Brain microvascular endothelial cell (primary cell): ENCODE measurements at regions not wholly inside any gene's neighbourhood (a gene's known extent, or its start where the extent isn't known, plus 50 kb on each side); places are given as distances from the start of the nearest gene placed in this dataset.

ENCODE experiments used
- DNase-seq: peaks from one replicate; pipeline ENCODE4 v3.0.0-alpha.2; 2020
- H3K27ac ChIP-seq: fragments of 250-450 bp; sonication (Bioruptor Pico); 2 replicates; pipeline ENCODE4 v1.5.1; 2020; ENCODE audit warnings: mild to moderate bottlenecking, moderate library complexity
- H3K27me3 ChIP-seq: fragments of 250-450 bp; sonication (Bioruptor Pico); replicated peaks from 2 replicates; pipeline ENCODE4 v1.5.1; 2020; ENCODE audit warnings: mild to moderate bottlenecking
- H3K36me3 ChIP-seq: fragments of 250-450 bp; sonication (Bioruptor Pico); replicated peaks from 2 replicates; pipeline ENCODE4 v1.5.1; 2020; ENCODE audit warnings: mild to moderate bottlenecking
- H3K4me3 ChIP-seq: 2 replicates; pipeline ENCODE4 v1.5.1; 2011; ENCODE audit warnings: low read depth, mild to moderate bottlenecking, control low read depth, low read length, moderate library complexity
- in situ Hi-C: cut with HindIII; loops from 2 replicates; pipeline ENCODE4 v1.10.0; 2017; ENCODE audit warnings: low sequenced_read_pairs, low pct_ligation_motif_present
- TF ChIP-seq, protein P1 (sequence below): IDR thresholded peaks from 2 replicates; pipeline ENCODE4 v1.5.1; 2011; ENCODE audit warnings: low read depth, mild to moderate bottlenecking, moderate library complexity, low read length, control low read depth, inconsistent platforms; ENCODE audit errors: missing control alignments

DNA sequence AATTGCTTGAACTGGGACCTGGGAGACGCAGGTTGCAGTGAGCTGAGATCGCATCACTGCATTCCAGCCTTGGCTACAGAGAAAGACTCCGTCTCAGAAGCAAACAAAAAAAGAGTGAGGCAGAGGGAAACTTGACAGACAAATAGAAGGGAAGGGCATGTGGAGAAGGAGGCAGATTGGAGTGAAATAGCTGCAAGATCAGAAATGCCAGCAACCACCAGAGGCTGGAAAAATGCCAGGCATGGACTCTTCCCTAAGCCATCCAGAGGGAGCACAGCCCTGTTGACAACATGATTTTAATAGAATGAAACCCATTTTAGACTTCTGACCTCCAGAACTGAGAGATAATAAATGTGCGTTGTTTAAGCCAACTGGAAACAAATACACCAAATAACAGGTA is 447.2 kb upstream of the SPHKAP start:
- Histone ChIP-seq H3K4me3 (no peak overlapping the region), H3K36me3 (no peaks in the 10 kb centered on the region), H3K27ac (no peak overlapping the region), H3K27me3 (no peaks in the 10 kb centered on the region)
- in situ Hi-C loops = no loop called here
- no peak for DNase-seq
- TF ChIP-seq, protein P1, sequence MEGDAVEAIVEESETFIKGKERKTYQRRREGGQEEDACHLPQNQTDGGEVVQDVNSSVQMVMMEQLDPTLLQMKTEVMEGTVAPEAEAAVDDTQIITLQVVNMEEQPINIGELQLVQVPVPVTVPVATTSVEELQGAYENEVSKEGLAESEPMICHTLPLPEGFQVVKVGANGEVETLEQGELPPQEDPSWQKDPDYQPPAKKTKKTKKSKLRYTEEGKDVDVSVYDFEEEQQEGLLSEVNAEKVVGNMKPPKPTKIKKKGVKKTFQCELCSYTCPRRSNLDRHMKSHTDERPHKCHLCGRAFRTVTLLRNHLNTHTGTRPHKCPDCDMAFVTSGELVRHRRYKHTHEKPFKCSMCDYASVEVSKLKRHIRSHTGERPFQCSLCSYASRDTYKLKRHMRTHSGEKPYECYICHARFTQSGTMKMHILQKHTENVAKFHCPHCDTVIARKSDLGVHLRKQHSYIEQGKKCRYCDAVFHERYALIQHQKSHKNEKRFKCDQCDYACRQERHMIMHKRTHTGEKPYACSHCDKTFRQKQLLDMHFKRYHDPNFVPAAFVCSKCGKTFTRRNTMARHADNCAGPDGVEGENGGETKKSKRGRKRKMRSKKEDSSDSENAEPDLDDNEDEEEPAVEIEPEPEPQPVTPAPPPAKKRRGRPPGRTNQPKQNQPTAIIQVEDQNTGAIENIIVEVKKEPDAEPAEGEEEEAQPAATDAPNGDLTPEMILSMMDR = no peak

DNA sequence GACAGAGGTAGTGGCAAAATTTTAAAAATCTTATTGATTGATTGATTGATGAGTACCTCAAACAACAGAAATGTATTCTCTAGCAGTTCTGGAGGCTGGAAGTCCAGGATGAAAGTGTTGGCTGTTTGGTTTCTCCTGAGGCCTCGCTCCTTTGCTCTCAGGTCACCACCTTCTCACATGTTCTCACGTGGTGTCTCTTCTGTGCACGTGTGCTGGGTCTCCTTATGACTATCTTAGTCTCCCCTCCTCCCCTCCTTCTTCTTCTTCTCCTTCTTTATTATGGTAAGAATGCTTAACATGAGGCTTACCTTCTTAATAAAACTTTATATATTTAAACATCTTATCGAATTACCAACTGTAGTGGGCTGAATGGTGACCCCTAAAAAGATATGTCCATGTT is 446.0 kb upstream of the SPHKAP start:
- no peak overlapping the region for H3K27ac ChIP-seq
- in situ Hi-C loops = no loop called here
- TF ChIP-seq, protein P1 = no peak
- no peak for DNase-seq
- H3K36me3 ChIP-seq = no peaks in the 10 kb centered on the region
- no peak overlapping the region for H3K4me3 ChIP-seq
- no peaks in the 10 kb centered on the region for H3K27me3 ChIP-seq

DNA sequence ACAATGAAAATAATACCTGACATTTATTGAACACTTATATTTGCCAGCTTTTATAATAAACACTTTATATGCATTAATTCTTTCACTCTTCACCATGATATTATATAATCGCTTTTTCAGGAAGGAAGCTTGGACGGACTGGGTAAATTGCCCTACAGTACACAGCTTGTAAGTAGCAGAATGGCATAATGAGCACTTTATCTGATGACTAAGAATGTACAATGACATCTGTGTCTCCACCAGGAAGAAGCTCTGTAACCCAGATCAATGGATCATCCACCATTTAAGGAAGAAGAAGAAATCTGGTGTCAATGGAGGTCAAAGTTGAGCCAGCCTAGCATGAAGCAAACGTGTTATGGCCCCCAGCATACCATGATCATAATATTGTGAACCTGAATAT is 444.0 kb upstream of the SPHKAP start:
- in situ Hi-C loops = no loop called here
- Histone ChIP-seq H3K36me3 (no peaks in the 10 kb centered on the region), H3K27me3 (no peaks in the 10 kb centered on the region), H3K27ac (no peak overlapping the region), H3K4me3 (no peak overlapping the region)
- no peak for DNase-seq
- TF ChIP-seq, protein P1 = no peak

DNA sequence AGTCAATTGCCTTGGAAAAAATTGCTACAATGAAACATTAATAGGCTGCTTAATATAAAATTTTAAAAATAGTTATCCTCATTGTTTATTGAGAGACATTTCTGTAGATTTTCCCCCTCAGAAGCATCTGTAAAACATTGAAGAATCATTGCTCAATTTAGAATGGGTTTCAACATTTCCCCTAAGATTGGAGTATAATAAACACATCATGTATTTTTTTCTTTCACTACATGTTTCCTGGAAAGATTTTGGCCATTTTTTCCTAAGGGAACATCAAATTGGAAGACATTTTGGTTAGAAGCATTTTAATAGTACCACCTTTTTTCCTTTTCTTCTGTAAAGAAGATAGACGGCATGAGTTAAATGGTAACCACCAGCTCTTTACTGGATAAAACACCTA is 443.2 kb upstream of the SPHKAP start:
- in situ Hi-C loops = no loop called here
- TF ChIP-seq, protein P1 = no peak
- DNase-seq = no peak

DNA sequence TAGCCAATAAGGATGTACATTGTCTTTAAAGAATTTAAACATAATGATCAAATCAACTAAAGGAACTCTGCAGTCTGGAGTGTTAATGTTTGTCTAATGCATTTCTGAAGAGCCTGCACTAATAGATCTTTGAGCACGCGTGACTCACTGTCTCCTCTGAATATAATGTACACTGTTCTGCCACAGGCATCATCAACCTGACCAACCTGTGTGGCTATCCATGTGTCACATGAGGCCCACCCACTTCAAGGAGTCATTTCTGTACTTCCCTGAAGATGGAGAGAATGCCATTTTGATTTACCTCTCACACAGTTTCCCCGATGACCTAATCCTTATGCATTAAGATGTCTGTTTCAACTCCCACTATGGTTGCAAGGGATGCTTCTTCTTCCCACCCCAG is 434.0 kb upstream of the SPHKAP start:
- in situ Hi-C loops = no loop called here
- Histone ChIP-seq H3K27ac (no peak overlapping the region), H3K27me3 (no peaks in the 10 kb centered on the region), H3K36me3 (no peaks in the 10 kb centered on the region), H3K4me3 (no peak overlapping the region)
- no peak for DNase-seq
- TF ChIP-seq, protein P1 = no peak

More for the DNA sequence above, 443.2 kb upstream of the SPHKAP start:
- Histone ChIP-seq H3K27ac (no peak overlapping the region), H3K4me3 (no peak overlapping the region), H3K36me3 (no peaks in the 10 kb centered on the region), H3K27me3 (no peaks in the 10 kb centered on the region)

DNA sequence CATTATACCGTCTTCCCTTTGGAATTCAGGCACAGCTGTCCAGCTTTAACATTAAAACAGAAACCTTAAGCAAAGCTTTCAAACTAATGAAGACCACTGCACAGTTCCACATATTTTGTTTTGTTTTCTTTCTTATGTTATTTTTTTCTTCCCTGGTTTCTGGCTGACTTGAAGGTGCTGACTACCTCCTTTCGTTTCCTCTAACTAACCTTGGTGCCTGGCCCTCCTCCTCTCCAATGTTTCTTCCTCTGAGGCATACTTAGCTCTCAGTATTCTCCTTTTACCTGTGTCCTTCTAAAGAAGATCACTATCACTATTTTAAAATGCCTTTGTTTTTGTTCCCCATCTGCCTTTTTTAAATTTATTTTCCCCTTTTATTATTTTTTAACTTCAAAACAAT is 433.3 kb upstream of the SPHKAP start:
- Histone ChIP-seq H3K27ac (no peak overlapping the region), H3K36me3 (no peaks in the 10 kb centered on the region), H3K27me3 (no peaks in the 10 kb centered on the region), H3K4me3 (no peak overlapping the region)
- TF ChIP-seq, protein P1 = no peak
- no peak for DNase-seq
- in situ Hi-C loops = no loop called here
